ENCODE measurements at regions not wholly inside any gene's neighbourhood (a gene's known extent, or its start where the extent isn't known, plus 50 kb on each side); places are given as distances from the start of the nearest gene placed in this dataset.

DNA sequence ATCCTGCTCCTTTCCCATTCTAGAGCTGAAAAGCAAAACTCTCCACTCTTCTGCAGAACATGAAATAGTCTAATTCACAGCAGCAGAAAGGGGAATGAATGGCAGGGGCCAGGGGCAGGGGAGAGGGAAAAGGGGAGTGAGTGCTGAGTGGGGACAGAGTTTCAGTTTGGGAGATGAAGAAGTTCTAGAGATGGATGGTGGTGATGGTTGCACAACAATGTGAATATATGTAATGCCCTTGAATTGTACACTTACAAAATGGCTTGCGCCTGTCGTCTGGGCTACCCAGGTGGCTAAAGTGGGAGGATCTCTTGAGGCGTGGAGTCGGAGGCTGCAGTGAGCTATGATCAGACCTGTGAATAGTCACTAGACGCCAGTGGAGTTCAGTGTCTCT lies 78.5 kb upstream of the MEF2A start:
- Histone ChIP-seq H3K36me3 (ENCODE audit: control insufficient read depth in 2 of 2, insufficient read depth in 1 of 2, low read length in 2 of 2) (no peaks in the 10 kb centered on the region), H3K27ac (ENCODE audit: extremely low read depth, low read depth, low read length) (no peak overlapping the region), H3K9me3 (ENCODE audit: control insufficient read depth, insufficient read depth, low read depth, low read length) (no peaks in the 10 kb centered on the region), H3K4me3 (ENCODE audit: low read depth, low read length) (no peak overlapping the region), H3K4me1 (ENCODE audit: control insufficient read depth, insufficient read depth, low read length) (peaks cover 3% of the 10 kb centered on the region; the same call in 1 of the 2 replicates)
- TF ChIP-seq ZNF785 (tag by site-specific recombination; IDR thresholded peaks at IDR 0.05) = no peak
- TF ChIP-seq FEZF1 (tag by site-specific recombination; IDR thresholded peaks at IDR 0.05) = no peak
- no peak for TF ChIP-seq ZNF747 (tag by site-specific recombination; IDR thresholded peaks at IDR 0.05)
- no peak for TF ChIP-seq BCL11A (tag by site-specific recombination; IDR thresholded peaks at IDR 0.05; ENCODE audit: low read depth)
- TF ChIP-seq ZNF776 (tag by site-specific recombination; IDR thresholded peaks at IDR 0.05; ENCODE audit: borderline replicate concordance) = no peak
- TF ChIP-seq ZNF324 (tag by site-specific recombination; IDR thresholded peaks at IDR 0.05) = no peak
- TF ChIP-seq, protein P1, sequence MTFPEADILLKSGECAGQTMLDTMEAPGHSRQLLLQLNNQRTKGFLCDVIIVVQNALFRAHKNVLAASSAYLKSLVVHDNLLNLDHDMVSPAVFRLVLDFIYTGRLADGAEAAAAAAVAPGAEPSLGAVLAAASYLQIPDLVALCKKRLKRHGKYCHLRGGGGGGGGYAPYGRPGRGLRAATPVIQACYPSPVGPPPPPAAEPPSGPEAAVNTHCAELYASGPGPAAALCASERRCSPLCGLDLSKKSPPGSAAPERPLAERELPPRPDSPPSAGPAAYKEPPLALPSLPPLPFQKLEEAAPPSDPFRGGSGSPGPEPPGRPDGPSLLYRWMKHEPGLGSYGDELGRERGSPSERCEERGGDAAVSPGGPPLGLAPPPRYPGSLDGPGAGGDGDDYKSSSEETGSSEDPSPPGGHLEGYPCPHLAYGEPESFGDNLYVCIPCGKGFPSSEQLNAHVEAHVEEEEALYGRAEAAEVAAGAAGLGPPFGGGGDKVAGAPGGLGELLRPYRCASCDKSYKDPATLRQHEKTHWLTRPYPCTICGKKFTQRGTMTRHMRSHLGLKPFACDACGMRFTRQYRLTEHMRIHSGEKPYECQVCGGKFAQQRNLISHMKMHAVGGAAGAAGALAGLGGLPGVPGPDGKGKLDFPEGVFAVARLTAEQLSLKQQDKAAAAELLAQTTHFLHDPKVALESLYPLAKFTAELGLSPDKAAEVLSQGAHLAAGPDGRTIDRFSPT (tag by site-specific recombination; IDR thresholded peaks at IDR 0.05) = no peak
- TF ChIP-seq ZBTB20 (tag by site-specific recombination; IDR thresholded peaks at IDR 0.05) = no peak
- no peak for TF ChIP-seq ZNF121 (tag by site-specific recombination; IDR thresholded peaks at IDR 0.05)
- TF ChIP-seq TRIM28 (IDR thresholded peaks at IDR 0.05; ENCODE audit: borderline replicate concordance, low read length) = no peak
- TF ChIP-seq, protein P2, sequence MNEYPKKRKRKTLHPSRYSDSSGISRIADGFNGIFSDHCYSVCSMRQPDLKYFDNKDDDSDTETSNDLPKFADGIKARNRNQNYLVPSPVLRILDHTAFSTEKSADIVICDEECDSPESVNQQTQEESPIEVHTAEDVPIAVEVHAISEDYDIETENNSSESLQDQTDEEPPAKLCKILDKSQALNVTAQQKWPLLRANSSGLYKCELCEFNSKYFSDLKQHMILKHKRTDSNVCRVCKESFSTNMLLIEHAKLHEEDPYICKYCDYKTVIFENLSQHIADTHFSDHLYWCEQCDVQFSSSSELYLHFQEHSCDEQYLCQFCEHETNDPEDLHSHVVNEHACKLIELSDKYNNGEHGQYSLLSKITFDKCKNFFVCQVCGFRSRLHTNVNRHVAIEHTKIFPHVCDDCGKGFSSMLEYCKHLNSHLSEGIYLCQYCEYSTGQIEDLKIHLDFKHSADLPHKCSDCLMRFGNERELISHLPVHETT (tag by site-specific recombination; IDR thresholded peaks at IDR 0.05) = no peak
- TF ChIP-seq, protein P3, sequence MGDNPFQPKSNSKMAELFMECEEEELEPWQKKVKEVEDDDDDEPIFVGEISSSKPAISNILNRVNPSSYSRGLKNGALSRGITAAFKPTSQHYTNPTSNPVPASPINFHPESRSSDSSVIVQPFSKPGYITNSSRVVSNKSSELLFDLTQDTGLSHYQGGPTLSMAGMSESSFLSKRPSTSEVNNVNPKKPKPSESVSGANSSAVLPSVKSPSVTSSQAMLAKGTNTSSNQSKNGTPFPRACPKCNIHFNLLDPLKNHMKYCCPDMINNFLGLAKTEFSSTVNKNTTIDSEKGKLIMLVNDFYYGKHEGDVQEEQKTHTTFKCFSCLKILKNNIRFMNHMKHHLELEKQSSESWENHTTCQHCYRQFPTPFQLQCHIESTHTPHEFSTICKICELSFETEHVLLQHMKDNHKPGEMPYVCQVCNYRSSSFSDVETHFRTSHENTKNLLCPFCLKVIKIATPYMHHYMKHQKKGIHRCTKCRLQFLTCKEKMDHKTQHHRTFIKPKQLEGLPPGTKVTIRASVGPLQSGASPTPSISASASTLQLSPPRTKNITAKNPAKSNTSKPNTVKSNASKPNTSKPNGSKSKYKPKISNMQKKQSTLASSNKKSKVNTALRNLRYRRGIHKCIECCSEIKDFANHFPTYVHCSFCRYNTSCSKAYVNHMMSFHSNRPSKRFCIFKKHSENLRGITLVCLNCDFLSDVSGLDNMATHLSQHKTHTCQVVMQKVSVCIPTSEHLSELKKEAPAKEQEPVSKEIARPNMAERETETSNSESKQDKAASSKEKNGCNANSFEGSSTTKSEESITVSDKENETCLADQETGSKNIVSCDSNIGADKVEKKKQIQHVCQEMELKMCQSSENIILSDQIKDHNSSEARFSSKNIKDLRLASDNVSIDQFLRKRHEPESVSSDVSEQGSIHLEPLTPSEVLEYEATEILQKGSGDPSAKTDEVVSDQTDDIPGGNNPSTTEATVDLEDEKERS (tag by site-specific recombination; IDR thresholded peaks at IDR 0.05) = no peak
- TF ChIP-seq ZNF654 (tag by site-specific recombination; IDR thresholded peaks at IDR 0.05; ENCODE audit: low read depth) = no peak
- no peak for TF ChIP-seq GLIS2 (tag by site-specific recombination; IDR thresholded peaks at IDR 0.05)
- TF ChIP-seq ZNF670 (tag by site-specific recombination; IDR thresholded peaks at IDR 0.05; ENCODE audit: low read depth) = no peak
- TF ChIP-seq, protein P4, sequence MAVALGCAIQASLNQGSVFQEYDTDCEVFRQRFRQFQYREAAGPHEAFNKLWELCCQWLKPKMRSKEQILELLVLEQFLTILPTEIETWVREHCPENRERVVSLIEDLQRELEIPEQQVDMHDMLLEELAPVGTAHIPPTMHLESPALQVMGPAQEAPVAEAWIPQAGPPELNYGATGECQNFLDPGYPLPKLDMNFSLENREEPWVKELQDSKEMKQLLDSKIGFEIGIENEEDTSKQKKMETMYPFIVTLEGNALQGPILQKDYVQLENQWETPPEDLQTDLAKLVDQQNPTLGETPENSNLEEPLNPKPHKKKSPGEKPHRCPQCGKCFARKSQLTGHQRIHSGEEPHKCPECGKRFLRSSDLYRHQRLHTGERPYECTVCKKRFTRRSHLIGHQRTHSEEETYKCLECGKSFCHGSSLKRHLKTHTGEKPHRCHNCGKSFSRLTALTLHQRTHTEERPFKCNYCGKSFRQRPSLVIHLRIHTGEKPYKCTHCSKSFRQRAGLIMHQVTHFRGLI (tag by site-specific recombination; IDR thresholded peaks at IDR 0.05) = no peak
- no peak for TF ChIP-seq ZNF223 (tag by site-specific recombination; IDR thresholded peaks at IDR 0.05)
- no peak for TF ChIP-seq ZNF610 (tag by site-specific recombination; IDR thresholded peaks at IDR 0.05; ENCODE audit: borderline replicate concordance)
- ChIA-PET POLR2A (no interaction called here), CTCF (interaction anchor here (0.6 to 1.6 kb wide), 3 partner anchors 13 to 491 kb away, joined by 3 to 5 read pairs (median 4); no protein-coding TSS in a partner anchor)

DNA sequence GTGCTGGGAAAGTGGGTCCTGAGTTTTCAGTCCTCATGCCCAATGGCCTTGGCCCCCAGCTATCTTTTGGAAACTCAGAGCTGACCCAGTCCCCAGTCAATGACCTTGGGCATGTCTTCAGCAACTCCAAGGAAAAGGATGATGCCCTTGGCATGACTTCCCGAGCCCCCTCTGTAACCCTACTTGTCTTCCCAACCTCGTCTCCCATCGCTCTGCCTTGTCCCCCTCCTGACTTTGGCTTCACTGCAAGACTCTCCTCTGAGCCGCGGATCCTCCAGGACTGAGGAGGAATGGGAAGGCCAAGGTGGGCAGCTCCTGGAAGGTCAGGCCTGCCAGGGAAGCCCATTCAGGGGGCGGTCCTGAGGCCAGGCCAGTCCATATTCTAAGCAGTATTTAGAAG lies 73.5 kb upstream of the MEF2A start:
- Histone ChIP-seq H3K4me1 (ENCODE audit: control insufficient read depth, insufficient read depth, low read length) (no peaks in the 10 kb centered on the region), H3K27ac (ENCODE audit: extremely low read depth, low read depth, low read length) (no peak overlapping the region), H3K4me3 (ENCODE audit: low read depth, low read length) (no peak overlapping the region), H3K36me3 (ENCODE audit: control insufficient read depth in 2 of 2, insufficient read depth in 1 of 2, low read length in 2 of 2) (no peaks in the 10 kb centered on the region), H3K9me3 (ENCODE audit: control insufficient read depth, insufficient read depth, low read depth, low read length) (no peaks in the 10 kb centered on the region)
- ChIA-PET POLR2A (no interaction called here), CTCF (interaction anchor here (0.6 kb wide), 1 partner anchor 392 kb away, joined by 4 read pairs; no protein-coding TSS in a partner anchor)
- TF ChIP-seq ZNF223 (tag by site-specific recombination; IDR thresholded peaks at IDR 0.05) (no peak), ZFP3 (tag by site-specific recombination; IDR thresholded peaks at IDR 0.05; ENCODE audit: low read depth) (no peak), ZNF473 (tag by site-specific recombination; IDR thresholded peaks at IDR 0.05) (no peak), ZSCAN23 (tag by site-specific recombination; IDR thresholded peaks at IDR 0.05) (no peak), ZNF791 (tag by site-specific recombination; IDR thresholded peaks at IDR 0.05) (no peak), ZNF341 (tag by site-specific recombination; IDR thresholded peaks at IDR 0.05; ENCODE audit: low read depth) (no peak), ZNF175 (tag by site-specific recombination; IDR thresholded peaks at IDR 0.05) (no peak)
- TF ChIP-seq, protein P5, sequence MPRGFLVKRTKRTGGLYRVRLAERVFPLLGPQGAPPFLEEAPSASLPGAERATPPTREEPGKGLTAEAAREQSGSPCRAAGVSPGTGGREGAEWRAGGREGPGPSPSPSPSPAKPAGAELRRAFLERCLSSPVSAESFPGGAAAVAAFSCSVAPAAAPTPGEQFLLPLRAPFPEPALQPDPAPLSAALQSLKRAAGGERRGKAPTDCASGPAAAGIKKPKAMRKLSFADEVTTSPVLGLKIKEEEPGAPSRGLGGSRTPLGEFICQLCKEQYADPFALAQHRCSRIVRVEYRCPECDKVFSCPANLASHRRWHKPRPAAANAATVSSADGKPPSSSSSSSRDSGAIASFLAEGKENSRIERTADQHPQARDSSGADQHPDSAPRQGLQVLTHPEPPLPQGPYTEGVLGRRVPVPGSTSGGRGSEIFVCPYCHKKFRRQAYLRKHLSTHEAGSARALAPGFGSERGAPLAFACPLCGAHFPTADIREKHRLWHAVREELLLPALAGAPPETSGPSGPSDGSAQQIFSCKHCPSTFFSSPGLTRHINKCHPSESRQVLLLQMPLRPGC (tag by site-specific recombination; IDR thresholded peaks at IDR 0.05) = no peak
- TF ChIP-seq, protein P6, sequence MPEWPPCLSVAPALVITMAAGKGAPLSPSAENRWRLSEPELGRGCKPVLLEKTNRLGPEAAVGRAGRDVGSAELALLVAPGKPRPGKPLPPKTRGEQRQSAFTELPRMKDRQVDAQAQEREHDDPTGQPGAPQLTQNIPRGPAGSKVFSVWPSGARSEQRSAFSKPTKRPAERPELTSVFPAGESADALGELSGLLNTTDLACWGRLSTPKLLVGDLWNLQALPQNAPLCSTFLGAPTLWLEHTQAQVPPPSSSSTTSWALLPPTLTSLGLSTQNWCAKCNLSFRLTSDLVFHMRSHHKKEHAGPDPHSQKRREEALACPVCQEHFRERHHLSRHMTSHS (tag by site-specific recombination; IDR thresholded peaks at IDR 0.05) = no peak

Data from HEK293 (cell line).